Pancreas (tissue), 10 donors: ENCODE measurements at regions not wholly inside any gene's neighbourhood (a gene's known extent, or its start where the extent isn't known, plus 50 kb on each side); places are given as distances from the start of the nearest gene placed in this dataset.

ENCODE experiments used
- ATAC-seq, 4 donors: fragments of 200-7000 bp; cut with Tn5 transposase; one replicate each; pipeline versions ENCODE4 v1.8.0 to v1.9.1; 2020; ENCODE audit warnings: mild to moderate bottlenecking in 4 of 4, moderate library complexity in 4 of 4
- DNase-seq, 6 donors: peaks; one replicate each; pipeline ENCODE4 v3.0.0-alpha.2; 2020
- FAIRE-seq: peaks from 2 replicates; lab custom pipeline; 2012; peaks lifted over from hg19 to GRCh38; lab: Jason Lieb, UNC
- H3K27ac ChIP-seq, 4 donors: fragments of 200-600 bp; sonication (generic); 1 replicate in 3 of 4; 2 replicates in 1 of 4; pipeline versions ENCODE4 v1.5.0 to v1.8.0; 2020
- H3K27me3 ChIP-seq, 4 donors: fragments of 200-600 bp; one replicate each; pipeline ENCODE4 v1.8.0; 2021
- H3K36me3 ChIP-seq, 3 donors: fragments of 200-600 bp; sonication (generic) in 1 of 3; one replicate each; pipeline versions ENCODE4 v1.5.0 to v1.8.0; 2020 to 2021
- H3K4me1 ChIP-seq, 3 donors: fragments of 200-600 bp; one replicate each; pipeline ENCODE4 v1.8.0; 2021
- H3K4me3 ChIP-seq, 4 donors: fragments of 200-600 bp; sonication (generic) in 2 of 4; one replicate each; pipeline versions ENCODE4 v1.5.0 to v1.8.0; 2020 to 2021
- H3K9me3 ChIP-seq, 4 donors: fragments of 200-600 bp; one replicate each; pipeline ENCODE4 v1.8.0; 2021
- CTCF ChIP-seq, 4 donors: fragments of 200-600 bp; sonication (generic) in 3 of 4; IDR thresholded peaks; one replicate each; pipeline versions ENCODE4 v1.5.0 to v1.8.0; 2021; ENCODE audit warnings: antibody characterized with exemption in 4 of 4
- WGBS, 2 donors: extraction: QIAGEN DNeasy Blood & Tissue Kit; methylation state at CpG; one replicate each; pipeline ENCODE4 v1.1.7; 2013; 5-methylcytosine and 5-hydroxymethylcytosine counted together
- intact Hi-C, 3 donors: fragments of 100-400 bp; cut with DNase I; formaldehyde crosslinking; loops; one replicate each; pipeline versions ENCODE4 v1.11.1 to v1.14.2; 2022
- donor health status: healthy with polysubstance abuse.
- donor health status: DM: no; HTN: no; CAD: no; lungs with moderate emphysema.
- donor health status: DM: no; HTN: no; CAD: no.
- donor health status: control.
- donor health status: control.
- donor health status: Bipolar disorder and iron deficiency.
- donor health status: DM: yes; HTN: yes; CAD: no.
- donor health status: DM: no; HTN: no; CAD: no.
- donor health status: DM: no; HTN: no; CAD: no.
- donor health status: DM: yes; HTN: yes; CAD: no.

- FAIRE-seq, result no peak
- no peak overlapping the region for H3K27ac ChIP-seq
- DNase-seq, result no peak
- H3K9me3 ChIP-seq, result no peaks in the 10 kb centered on the region
- H3K4me1 ChIP-seq, result no peaks in the 10 kb centered on the region
- whole genome bisulfite sequencing, 2 donors, result 76 to 78% methylated on average over 1 of the region's 1 CpG
- intact Hi-C loops, result no loop called here
- no peaks in the 10 kb centered on the region for H3K27me3 ChIP-seq
- no peak for TF ChIP-seq CTCF (IDR thresholded peaks at IDR 0.05)
- H3K4me3 ChIP-seq, result no peak overlapping the region
- no peaks in the 10 kb centered on the region for H3K36me3 ChIP-seq
- ATAC-seq, result no peak
These were observed 143.8 kb downstream of the ETAA1 start for GRCh38 chr2:67540962-67541361.

GRCh38 chr2:67544286-67544685, 147.2 kb downstream of the ETAA1 start:
- 36 to 63% methylated on average over 2 of the region's 2 CpGs for WGBS, 2 donors
- Histone ChIP-seq H3K9me3 (no peaks in the 10 kb centered on the region), H3K4me3 (no peak overlapping the region), H3K36me3 (no peaks in the 10 kb centered on the region), H3K4me1 (no peaks in the 10 kb centered on the region), H3K27ac (no peak overlapping the region), H3K27me3 (no peaks in the 10 kb centered on the region)
- intact Hi-C loops, result no loop called here
- TF ChIP-seq CTCF (IDR thresholded peaks at IDR 0.05), result no peak
- DNase-seq (no peak), ATAC-seq (no peak), FAIRE-seq (no peak)

- H3K36me3 ChIP-seq, result no peaks in the 10 kb centered on the region
- no peak overlapping the region for H3K4me3 ChIP-seq
- H3K9me3 ChIP-seq, result no peaks in the 10 kb centered on the region
- no peaks in the 10 kb centered on the region for H3K27me3 ChIP-seq
- WGBS, 2 donors, result 72 to 76% methylated on average over 5 of the region's 5 CpGs
- no peak for ATAC-seq
- DNase-seq, result no peak
- intact Hi-C loops, result no loop called here
- no peaks in the 10 kb centered on the region for H3K4me1 ChIP-seq
- FAIRE-seq, result no peak
- TF ChIP-seq CTCF (IDR thresholded peaks at IDR 0.05), result no peak
- H3K27ac ChIP-seq, result no peak overlapping the region
These were observed 151.4 kb downstream of the ETAA1 start for GRCh38 chr2:67548317-67549201.

- ATAC-seq, result no peak
- peaks cover 9 to 28% (median 25%) of the 10 kb centered on the region in 3 donors for H3K4me1 ChIP-seq
- no peak for FAIRE-seq
- H3K27ac ChIP-seq, result no peak overlapping the region
- 89 to 93% methylated on average over 3 of the region's 3 CpGs for WGBS, 2 donors
- H3K36me3 ChIP-seq, result no peaks in the 10 kb centered on the region
- no peak overlapping the region for H3K4me3 ChIP-seq
- intact Hi-C loops, result no loop called here
- DNase-seq, result no peak
- no peak for TF ChIP-seq CTCF (IDR thresholded peaks at IDR 0.05)
- no peaks in the 10 kb centered on the region for H3K9me3 ChIP-seq
- no peaks in the 10 kb centered on the region for H3K27me3 ChIP-seq
These were observed 162.0 kb downstream of the ETAA1 start for GRCh38 chr2:67559156-67559555.
